ENCODE measurements at regions not wholly inside any gene's neighbourhood (a gene's known extent, or its start where the extent isn't known, plus 50 kb on each side); places are given as distances from the start of the nearest gene placed in this dataset.

GRCh38 chr2:195536906-195537305, 120.1 kb upstream of the SLC39A10 start:
- no peak for TF ChIP-seq CTCF (IDR thresholded peaks at IDR 0.05)
- no peak for TF ChIP-seq POLR2AphosphoS5 (IDR thresholded peaks at IDR 0.05)
- TF ChIP-seq POLR2A (IDR thresholded peaks at IDR 0.05), result no peak
- no peak for TF ChIP-seq EP300 (IDR thresholded peaks at IDR 0.05)

Data from suprapubic skin (tissue), 4 donors.